ENCODE measurements at regions not wholly inside any gene's neighbourhood (a gene's known extent, or its start where the extent isn't known, plus 50 kb on each side); places are given as distances from the start of the nearest gene placed in this dataset.

GRCh38 chr15:69891070-69891536, 206.6 kb downstream of the TLE3 start:
- intact Hi-C loops (cut with DNase I): no loop called here
- DNase-seq (ENCODE audit: low spot score) (no peak), ATAC-seq (no peak)

- DNase-seq (ENCODE audit: low spot score) (no peak), ATAC-seq (no peak)
- intact Hi-C loops (cut with DNase I): no loop called here
Measured at GRCh38 chr15:69891606-69892005, 206.1 kb downstream of the TLE3 start.

GRCh38 chr15:69892351-69892750, 205.4 kb downstream of the TLE3 start:
- intact Hi-C loops (cut with DNase I): no loop called here
- DNase-seq (ENCODE audit: low spot score): no peak
- ATAC-seq: no peak

GRCh38 chr15:69893086-69893485, 204.6 kb downstream of the TLE3 start:
- intact Hi-C loops (cut with DNase I): no loop called here
- ATAC-seq (no peak), DNase-seq (ENCODE audit: low spot score) (no peak)

GRCh38 chr15:69893863-69894262, 203.9 kb downstream of the TLE3 start:
- intact Hi-C loops (cut with DNase I): no loop called here
- DNase-seq (ENCODE audit: low spot score): no peak
- ATAC-seq: peak; percentile 82

- ATAC-seq (no peak), DNase-seq (ENCODE audit: low spot score) (no peak)
- intact Hi-C loops (cut with DNase I): no loop called here
Measured at GRCh38 chr15:69895202-69895601, 202.5 kb downstream of the TLE3 start.

- ATAC-seq: no peak
- no peak for DNase-seq (ENCODE audit: low spot score)
- intact Hi-C loops (cut with DNase I): no loop called here
Measured at GRCh38 chr15:69896606-69897005, 201.1 kb downstream of the TLE3 start.

GRCh38 chr15:69897061-69897460, 200.7 kb downstream of the TLE3 start:
- ATAC-seq: no peak
- DNase-seq (ENCODE audit: low spot score): no peak
- intact Hi-C loops (cut with DNase I): no loop called here

GRCh38 chr15:69897471-69898237, 200.1 kb downstream of the TLE3 start:
- intact Hi-C loops (cut with DNase I): no loop called here
- DNase-seq (ENCODE audit: low spot score) (no peak), ATAC-seq (no peak)

GRCh38 chr15:69898243-69898642, 199.5 kb downstream of the TLE3 start:
- intact Hi-C loops (cut with DNase I): no loop called here
- ATAC-seq (no peak), DNase-seq (ENCODE audit: low spot score) (no peak)

GRCh38 chr15:69902414-69903062, 195.2 kb downstream of the TLE3 start:
- DNase-seq (ENCODE audit: low spot score) (no peak), ATAC-seq (no peak)
- intact Hi-C loops (cut with DNase I): no loop called here

GRCh38 chr15:69903470-69904469, 193.9 kb downstream of the TLE3 start:
- DNase-seq (ENCODE audit: low spot score) (no peak), ATAC-seq (no peak)
- intact Hi-C loops (cut with DNase I): no loop called here

GRCh38 chr15:69906256-69907185, 191.2 kb downstream of the TLE3 start:
- DNase-seq (ENCODE audit: low spot score): no peak
- intact Hi-C loops (cut with DNase I): no loop called here
- no peak for ATAC-seq

- ATAC-seq (no peak), DNase-seq (ENCODE audit: low spot score) (no peak)
- intact Hi-C loops (cut with DNase I): no loop called here
Measured at GRCh38 chr15:69908060-69908459, 189.7 kb downstream of the TLE3 start.

- DNase-seq (ENCODE audit: low spot score) (no peak), ATAC-seq (no peak)
- intact Hi-C loops (cut with DNase I): no loop called here
Measured at GRCh38 chr15:69908590-69909420, 188.9 kb downstream of the TLE3 start.

GRCh38 chr15:69909719-69910444, 187.8 kb downstream of the TLE3 start:
- no peak for ATAC-seq
- intact Hi-C loops (cut with DNase I): no loop called here
- no peak for DNase-seq (ENCODE audit: low spot score)

GRCh38 chr15:69910514-69910913, 187.2 kb downstream of the TLE3 start:
- intact Hi-C loops (cut with DNase I): no loop called here
- DNase-seq (ENCODE audit: low spot score) (no peak), ATAC-seq (no peak)

All from sciatic nerve (tissue), 2 donors.